Endothelial cell (in vitro differentiated cells): ENCODE measurements at regions not wholly inside any gene's neighbourhood (a gene's known extent, or its start where the extent isn't known, plus 50 kb on each side); places are given as distances from the start of the nearest gene placed in this dataset.

ENCODE experiments used
- DNase-seq: peaks from one replicate; pipeline ENCODE4 v3.0.0; 2021; ENCODE audit warnings: low spot score
- H3K27ac Mint-ChIP-seq: one replicate; pipeline ENCODE4 v1.8.0; 2021; ENCODE audit warnings: mixed read lengths, inconsistent platforms; ENCODE audit not compliant: unreplicated experiment
- H3K27me3 Mint-ChIP-seq: one replicate; pipeline ENCODE4 v1.8.0; 2021; ENCODE audit warnings: mild to moderate bottlenecking, moderate library complexity, mixed read lengths, inconsistent platforms; ENCODE audit not compliant: unreplicated experiment
- H3K36me3 Mint-ChIP-seq: one replicate; pipeline ENCODE4 v1.8.0; 2021; ENCODE audit warnings: mild to moderate bottlenecking, low read depth, mixed read lengths, inconsistent platforms; ENCODE audit not compliant: unreplicated experiment
- H3K4me1 Mint-ChIP-seq: one replicate; pipeline ENCODE4 v1.8.0; 2021; ENCODE audit warnings: mild to moderate bottlenecking, mixed read lengths, inconsistent platforms; ENCODE audit not compliant: unreplicated experiment
- H3K4me3 Mint-ChIP-seq: one replicate; pipeline ENCODE4 v1.8.0; 2021; ENCODE audit warnings: mild to moderate bottlenecking, mixed read lengths, inconsistent platforms; ENCODE audit not compliant: unreplicated experiment
- H3K9me3 Mint-ChIP-seq: one replicate; pipeline ENCODE4 v1.8.0; 2021; ENCODE audit warnings: mixed read lengths, inconsistent platforms; ENCODE audit not compliant: unreplicated experiment
- TF ChIP-seq, protein P1 (sequence below): fragments of 200-600 bp; sonication (generic); IDR thresholded peaks from one replicate; pipeline ENCODE4 v1.5.0; 2021; ENCODE audit warnings: antibody characterized with exemption; ENCODE audit not compliant: unreplicated experiment

GRCh38 chr2:151114874-151115273, 146.8 kb downstream of the RBM43 start:
- peaks cover 4% of the 10 kb centered on the region for H3K36me3 Mint-ChIP-seq
- H3K4me3 Mint-ChIP-seq, result no peak overlapping the region
- H3K4me1 Mint-ChIP-seq, result no peaks in the 10 kb centered on the region
- H3K27me3 Mint-ChIP-seq, result no peaks in the 10 kb centered on the region
- H3K9me3 Mint-ChIP-seq, result no peaks in the 10 kb centered on the region
- no peak for DNase-seq
- no peak overlapping the region for H3K27ac Mint-ChIP-seq
- TF ChIP-seq, protein P1, sequence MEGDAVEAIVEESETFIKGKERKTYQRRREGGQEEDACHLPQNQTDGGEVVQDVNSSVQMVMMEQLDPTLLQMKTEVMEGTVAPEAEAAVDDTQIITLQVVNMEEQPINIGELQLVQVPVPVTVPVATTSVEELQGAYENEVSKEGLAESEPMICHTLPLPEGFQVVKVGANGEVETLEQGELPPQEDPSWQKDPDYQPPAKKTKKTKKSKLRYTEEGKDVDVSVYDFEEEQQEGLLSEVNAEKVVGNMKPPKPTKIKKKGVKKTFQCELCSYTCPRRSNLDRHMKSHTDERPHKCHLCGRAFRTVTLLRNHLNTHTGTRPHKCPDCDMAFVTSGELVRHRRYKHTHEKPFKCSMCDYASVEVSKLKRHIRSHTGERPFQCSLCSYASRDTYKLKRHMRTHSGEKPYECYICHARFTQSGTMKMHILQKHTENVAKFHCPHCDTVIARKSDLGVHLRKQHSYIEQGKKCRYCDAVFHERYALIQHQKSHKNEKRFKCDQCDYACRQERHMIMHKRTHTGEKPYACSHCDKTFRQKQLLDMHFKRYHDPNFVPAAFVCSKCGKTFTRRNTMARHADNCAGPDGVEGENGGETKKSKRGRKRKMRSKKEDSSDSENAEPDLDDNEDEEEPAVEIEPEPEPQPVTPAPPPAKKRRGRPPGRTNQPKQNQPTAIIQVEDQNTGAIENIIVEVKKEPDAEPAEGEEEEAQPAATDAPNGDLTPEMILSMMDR, result no peak

- Mint-ChIP-seq H3K4me3 (no peak overlapping the region), H3K27ac (no peak overlapping the region), H3K27me3 (no peaks in the 10 kb centered on the region), H3K36me3 (peaks cover 3% of the 10 kb centered on the region), H3K4me1 (no peaks in the 10 kb centered on the region), H3K9me3 (no peaks in the 10 kb centered on the region)
- TF ChIP-seq, protein P1, result no peak
- no peak for DNase-seq
These were observed 148.3 kb downstream of the RBM43 start for GRCh38 chr2:151113318-151113717.

DNA sequence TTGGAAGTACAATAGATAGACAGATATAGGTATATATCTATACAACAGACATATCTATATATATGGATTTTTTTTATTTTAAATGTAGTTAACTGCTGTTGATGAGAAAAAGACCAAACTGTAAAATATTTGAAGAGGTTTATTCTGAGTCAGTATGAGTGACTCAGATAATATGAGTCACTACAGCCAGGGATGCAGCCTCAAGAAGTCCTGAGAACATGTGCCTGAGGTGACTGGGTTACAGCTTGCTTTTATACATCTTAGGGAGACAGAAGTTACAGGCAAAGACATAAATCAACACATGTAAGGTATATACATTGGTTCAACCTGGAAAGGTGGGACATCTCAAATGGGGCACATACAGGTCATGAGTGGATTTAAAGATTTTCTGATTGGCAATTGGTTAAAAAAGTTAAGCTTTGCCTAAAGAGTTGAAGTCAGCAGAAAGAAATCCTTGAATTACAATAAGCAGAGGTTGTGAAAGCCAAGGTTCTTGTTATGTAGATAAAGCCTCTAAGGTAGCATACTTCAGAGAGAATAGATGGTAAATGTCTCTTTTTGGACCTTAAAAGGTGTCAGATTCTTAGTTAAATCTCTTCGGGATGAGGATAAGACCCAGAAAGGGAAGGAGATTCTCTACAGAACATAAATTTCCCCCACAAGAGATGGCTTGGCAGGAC, 149.9 kb downstream of the RBM43 start:
- no peaks in the 10 kb centered on the region for H3K9me3 Mint-ChIP-seq
- TF ChIP-seq, protein P1, result no peak
- no peaks in the 10 kb centered on the region for H3K4me1 Mint-ChIP-seq
- no peak overlapping the region for H3K4me3 Mint-ChIP-seq
- H3K36me3 Mint-ChIP-seq, result no peaks in the 10 kb centered on the region
- no peak for DNase-seq
- H3K27me3 Mint-ChIP-seq, result no peaks in the 10 kb centered on the region
- H3K27ac Mint-ChIP-seq, result no peak overlapping the region

DNA sequence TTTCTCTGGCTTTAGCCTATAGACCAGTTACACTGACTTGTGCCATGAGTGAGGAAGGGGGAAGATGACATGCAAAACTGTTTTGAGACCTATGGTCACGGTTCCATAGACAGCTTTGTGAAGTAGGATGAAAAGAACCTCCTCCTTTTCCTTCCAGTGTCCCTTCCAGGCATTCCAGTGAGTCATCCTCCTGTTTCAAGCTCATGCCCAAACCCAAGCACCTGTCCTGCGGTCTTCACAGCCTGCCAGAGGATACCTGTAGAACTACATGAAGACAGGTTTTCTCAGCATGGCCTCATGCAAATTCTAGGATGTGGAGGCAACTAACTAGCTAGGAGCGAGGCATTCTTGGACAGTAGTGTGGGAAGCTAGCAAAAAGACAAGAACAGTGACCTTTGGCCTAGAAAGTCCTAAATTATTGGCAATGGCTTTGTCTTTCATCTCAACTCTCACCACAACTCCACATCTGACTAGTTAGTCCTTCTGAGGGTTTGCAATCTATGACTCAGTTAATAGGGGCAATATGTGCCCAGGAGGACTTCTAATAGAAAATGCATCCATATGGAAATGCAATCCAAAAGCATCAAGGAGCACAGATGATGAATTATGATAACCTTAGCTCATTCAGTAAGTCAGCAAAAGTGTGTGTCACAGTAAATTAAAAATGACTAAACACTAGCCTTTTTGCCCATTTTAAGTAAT, 154.7 kb downstream of the RBM43 start:
- no peaks in the 10 kb centered on the region for H3K36me3 Mint-ChIP-seq
- no peak for DNase-seq
- no peaks in the 10 kb centered on the region for H3K27me3 Mint-ChIP-seq
- H3K27ac Mint-ChIP-seq, result no peak overlapping the region
- H3K4me3 Mint-ChIP-seq, result no peak overlapping the region
- H3K9me3 Mint-ChIP-seq, result no peaks in the 10 kb centered on the region
- no peaks in the 10 kb centered on the region for H3K4me1 Mint-ChIP-seq
- TF ChIP-seq, protein P1, result no peak

GRCh38 chr2:151103551-151103950, 158.1 kb downstream of the RBM43 start:
- Mint-ChIP-seq H3K9me3 (no peaks in the 10 kb centered on the region), H3K27ac (no peak overlapping the region), H3K4me1 (no peaks in the 10 kb centered on the region), H3K27me3 (no peaks in the 10 kb centered on the region), H3K36me3 (no peaks in the 10 kb centered on the region), H3K4me3 (no peak overlapping the region)
- no peak for DNase-seq
- TF ChIP-seq, protein P1, result no peak
